ENCODE measurements at regions not wholly inside any gene's neighbourhood (a gene's known extent, or its start where the extent isn't known, plus 50 kb on each side); places are given as distances from the start of the nearest gene placed in this dataset.

DNA sequence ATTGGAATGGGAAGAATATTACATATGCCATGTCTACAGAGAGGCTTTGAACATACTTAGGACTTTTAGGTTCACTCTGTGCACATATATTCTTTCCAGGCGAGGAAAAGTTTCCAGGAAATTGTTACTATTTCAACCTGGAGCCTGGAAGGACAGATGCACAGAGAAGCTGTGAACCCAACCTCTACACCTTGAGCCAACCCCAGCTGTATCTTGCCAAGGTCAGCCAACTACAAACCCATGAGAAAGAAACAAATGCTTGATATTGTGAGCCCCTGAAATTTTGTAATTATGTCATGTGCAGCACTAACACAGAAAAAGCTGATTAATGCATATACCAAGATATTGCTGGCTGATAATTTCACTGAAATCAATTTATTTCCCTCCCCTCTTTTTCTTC lies 404.9 kb downstream of the GLRX3 start:
- no peak for DNase-seq

- no peak for DNase-seq
These were observed 406.6 kb downstream of the GLRX3 start for GRCh38 chr10:130542761-130543160.

- no peak for DNase-seq
These were observed 407.6 kb downstream of the GLRX3 start for GRCh38 chr10:130543794-130544193.

- DNase-seq = no peak
These were observed 408.9 kb downstream of the GLRX3 start for GRCh38 chr10:130545122-130545521.

GRCh38 chr10:130545697-130546096 lies 409.5 kb downstream of the GLRX3 start:
- DNase-seq = no peak

GRCh38 chr10:130546841-130547240 lies 410.6 kb downstream of the GLRX3 start:
- no peak for DNase-seq

DNA sequence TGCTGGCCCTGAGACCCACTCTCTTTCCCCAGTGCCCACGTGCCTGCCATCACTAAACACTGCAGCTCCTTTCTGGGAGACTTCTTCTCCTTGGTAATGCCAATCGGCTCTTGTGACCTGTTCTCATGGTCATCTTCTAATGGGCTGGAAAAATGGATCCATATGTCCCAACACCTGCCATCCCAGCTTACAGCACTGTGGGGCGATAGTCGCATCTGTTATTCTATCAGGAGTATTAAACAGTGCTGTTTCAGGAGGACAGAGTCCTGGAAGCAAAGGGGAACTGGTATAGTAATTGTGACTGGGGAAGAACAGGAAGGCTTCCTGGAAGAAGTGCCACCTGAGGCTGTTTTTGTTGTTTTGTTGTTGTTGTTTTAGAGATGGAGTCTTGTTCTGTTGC lies 411.2 kb downstream of the GLRX3 start:
- DNase-seq = no peak

GRCh38 chr10:130550952-130551674 lies 414.9 kb downstream of the GLRX3 start:
- no peak for DNase-seq

- DNase-seq = no peak
These were observed 415.5 kb downstream of the GLRX3 start for GRCh38 chr10:130551676-130552075.

DNA sequence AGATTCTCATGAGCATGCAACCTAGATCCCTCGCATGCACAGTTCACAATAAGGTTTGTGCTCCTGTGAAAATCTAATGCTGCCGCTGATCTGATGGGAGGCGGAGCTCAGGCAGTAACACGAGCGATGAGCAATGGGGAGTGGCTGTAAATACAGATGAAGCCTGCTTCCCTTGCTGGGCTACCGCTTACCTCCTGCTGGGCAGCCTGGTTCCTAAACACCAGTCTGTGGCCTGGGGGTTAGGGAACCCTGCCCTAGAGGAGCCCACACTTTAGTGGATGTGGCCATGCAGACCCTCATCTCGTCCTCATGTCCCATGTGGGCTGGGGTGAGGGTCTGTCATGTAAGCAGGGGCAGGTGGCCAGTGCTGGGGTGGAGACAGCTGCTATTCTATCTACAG lies 417.6 kb downstream of the GLRX3 start:
- DNase-seq = no peak

DNA sequence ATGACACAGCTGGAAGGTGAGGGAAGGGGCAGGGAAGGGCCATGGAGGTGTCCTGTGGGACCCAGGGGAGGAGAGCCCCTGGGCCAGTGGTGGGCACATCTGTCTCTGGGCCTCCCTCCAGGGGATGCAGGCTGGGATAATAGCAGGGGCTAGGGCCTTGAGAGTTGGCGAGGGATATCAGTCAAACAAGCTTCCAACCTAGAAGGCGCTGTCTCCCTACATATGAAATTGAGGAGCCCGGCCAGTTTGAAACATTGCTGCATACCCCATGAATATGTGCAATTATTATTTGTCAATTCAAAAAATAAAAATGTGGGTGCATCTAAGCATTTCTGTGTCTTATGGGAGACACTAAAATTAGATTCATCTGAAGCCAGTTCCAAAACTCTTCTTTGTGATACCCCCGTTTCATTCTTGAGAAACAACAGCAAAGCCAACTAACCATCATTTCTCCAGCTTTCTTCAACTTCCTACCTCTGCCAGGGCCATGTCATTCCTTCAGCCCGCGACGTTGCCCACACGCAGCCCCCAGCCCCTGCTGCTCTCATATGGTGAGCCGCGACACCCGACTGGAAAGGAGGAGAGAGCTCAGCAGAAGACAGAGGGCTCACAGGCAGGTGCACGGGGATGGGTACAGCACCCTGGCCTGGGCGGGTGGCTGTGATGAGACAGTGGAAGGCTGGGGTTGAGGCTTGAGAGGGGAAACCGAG lies 418.7 kb downstream of the GLRX3 start:
- no peak for DNase-seq

DNA sequence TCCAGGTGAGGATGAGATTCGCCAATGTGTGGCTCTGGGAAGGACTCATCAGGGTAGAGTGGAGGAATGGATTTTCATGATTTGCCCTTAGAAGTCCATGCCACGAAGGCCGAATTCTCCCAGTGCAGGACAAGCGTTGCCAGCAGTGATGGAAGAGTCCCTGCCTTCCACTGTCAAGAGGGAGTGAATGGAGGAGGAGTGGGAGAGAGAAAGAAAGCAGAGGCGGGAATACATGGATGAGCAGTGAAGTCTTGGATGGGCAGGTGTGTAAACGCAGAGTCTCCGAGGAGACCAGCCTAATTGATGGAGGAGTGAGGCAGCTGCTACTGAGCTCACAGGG lies 419.2 kb downstream of the GLRX3 start:
- no peak for DNase-seq

GRCh38 chr10:130557181-130557845 lies 421.1 kb downstream of the GLRX3 start:
- no peak for DNase-seq

GRCh38 chr10:130558746-130559546 lies 422.8 kb downstream of the GLRX3 start:
- no peak for DNase-seq

GRCh38 chr10:130559547-130559880 lies 423.3 kb downstream of the GLRX3 start:
- no peak for DNase-seq

DNA sequence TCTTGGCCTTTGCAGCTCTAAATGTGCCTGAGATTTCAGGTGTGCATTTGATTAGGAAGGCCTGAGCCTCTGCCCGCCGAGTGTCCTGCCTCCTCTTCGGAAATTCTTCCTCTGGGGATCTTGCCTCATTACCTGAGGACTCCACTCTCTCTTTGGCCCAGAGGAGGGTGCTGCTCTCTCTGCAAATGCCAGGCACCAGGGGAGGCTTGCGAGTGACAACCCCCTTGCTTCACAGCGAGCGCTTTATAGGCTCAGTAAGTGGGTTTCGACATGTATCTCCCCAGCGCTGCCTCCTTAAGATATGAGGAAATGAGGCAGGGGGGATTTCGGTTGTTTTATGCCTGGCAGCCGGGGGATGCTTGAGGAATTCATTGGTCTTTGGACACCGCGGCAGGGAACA lies 423.9 kb downstream of the GLRX3 start:
- DNase-seq = no peak

- no peak for DNase-seq
These were observed 424.4 kb downstream of the GLRX3 start for GRCh38 chr10:130560573-130560972.

DNA sequence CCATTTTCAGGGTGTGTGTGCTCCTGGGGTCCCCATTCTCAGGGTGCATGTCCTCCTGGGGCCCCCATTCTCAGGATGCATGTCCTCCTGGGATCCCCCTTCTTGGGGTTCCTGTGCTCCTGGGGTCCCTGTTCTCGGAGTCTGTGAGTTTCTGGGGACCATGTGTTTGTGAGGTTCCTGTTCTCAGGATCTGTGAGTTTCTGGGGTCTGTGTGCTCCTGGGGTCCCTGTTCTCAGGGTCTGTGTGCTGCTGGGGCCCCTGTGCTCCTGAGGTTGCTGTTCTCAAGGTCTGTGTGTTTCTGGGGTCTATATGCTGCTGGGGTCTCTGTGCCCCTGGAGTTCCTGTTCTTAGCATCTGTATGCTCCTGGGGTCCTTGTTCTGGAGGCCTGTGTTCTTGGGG lies 425.5 kb downstream of the GLRX3 start:
- DNase-seq = no peak

GRCh38 chr10:130567011-130567410 lies 430.8 kb downstream of the GLRX3 start:
- DNase-seq = no peak

DNA sequence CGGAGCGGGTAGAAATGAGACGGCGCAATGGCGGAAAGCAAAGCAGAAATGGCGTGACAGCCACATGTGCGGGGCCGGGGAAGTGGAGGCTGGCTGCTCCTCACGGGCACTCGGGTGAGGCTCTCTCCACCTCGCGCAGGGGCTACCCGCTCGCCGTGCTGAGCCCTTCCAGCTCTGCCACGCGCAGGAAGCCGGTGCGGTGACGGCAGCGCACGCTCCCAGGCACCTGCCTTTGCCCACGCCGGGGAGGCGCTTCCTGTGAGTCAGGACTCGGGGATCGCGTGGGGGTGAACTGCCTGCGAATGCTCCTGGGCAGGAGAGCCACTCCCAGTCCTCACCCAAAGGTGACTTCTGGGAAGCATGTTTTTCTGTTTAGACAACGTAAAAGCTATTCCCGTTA lies 431.2 kb downstream of the GLRX3 start:
- DNase-seq = no peak

- no peak for DNase-seq
These were observed 432.1 kb downstream of the GLRX3 start for GRCh38 chr10:130568246-130568645.

GRCh38 chr10:130570074-130570473 lies 433.9 kb downstream of the GLRX3 start:
- DNase-seq = no peak

GRCh38 chr10:130571674-130572073 lies 435.5 kb downstream of the GLRX3 start:
- DNase-seq = no peak

DNA sequence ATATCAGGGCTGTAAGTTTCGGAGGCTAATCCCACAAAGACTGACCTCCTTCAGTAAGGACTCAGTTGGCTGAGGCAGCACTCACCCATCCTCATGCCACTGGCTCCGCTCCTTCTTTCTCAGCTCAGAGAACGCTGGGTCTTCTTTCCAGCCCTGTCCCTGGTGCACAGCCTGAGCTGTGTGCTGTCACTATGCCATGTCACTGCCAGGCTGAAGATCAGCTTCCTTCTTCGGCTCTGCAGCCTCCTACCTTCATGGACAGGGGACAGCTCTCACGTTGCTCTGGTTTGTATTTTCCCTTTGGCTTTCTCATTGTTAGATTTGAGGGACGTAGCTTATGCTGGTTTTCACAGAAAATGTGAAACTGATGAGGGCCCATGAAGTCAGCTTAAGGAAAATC lies 437.3 kb downstream of the GLRX3 start:
- no peak for DNase-seq
